Smooth muscle cell (in vitro differentiated cells): ENCODE measurements at regions not wholly inside any gene's neighbourhood (a gene's known extent, or its start where the extent isn't known, plus 50 kb on each side); places are given as distances from the start of the nearest gene placed in this dataset.

ENCODE experiments used
- DNase-seq: peaks from one replicate; lab custom pipeline; 2025; ENCODE audit not compliant: unreplicated experiment; lab: John Stamatoyannopoulos, UW
- H2AFZ ChIP-seq: fragments of 200-600 bp; sonication (generic); 2 replicates; pipeline ENCODE4 v1.6.0; 2016; ENCODE audit warnings: antibody characterized with exemption, low read depth, mild to moderate bottlenecking
- H3F3A ChIP-seq: fragments of 200-600 bp; sonication (generic); 2 replicates; pipeline ENCODE4 v1.6.0; 2017; ENCODE audit warnings: antibody characterized with exemption, low read depth
- H3K27ac ChIP-seq: fragments of 200-600 bp; sonication (generic); 2 replicates; pipeline ENCODE4 v1.5.1; 2016; ENCODE audit warnings: low read depth, mild to moderate bottlenecking
- H3K27me3 ChIP-seq: fragments of 200-600 bp; sonication (generic); 2 replicates; pipeline ENCODE4 v1.6.1; 2016; ENCODE audit warnings: low read depth, mild to moderate bottlenecking
- H3K36me3 ChIP-seq: fragments of 200-600 bp; sonication (generic); 2 replicates; pipeline ENCODE4 v1.5.1; 2016; ENCODE audit warnings: low read depth
- H3K4me1 ChIP-seq: fragments of 200-600 bp; sonication (generic); 2 replicates; pipeline ENCODE4 v1.5.1; 2016; ENCODE audit warnings: low read depth
- H3K4me2 ChIP-seq: fragments of 200-600 bp; sonication (generic); 2 replicates; pipeline ENCODE4 v1.6.0; 2016; ENCODE audit warnings: mild to moderate bottlenecking
- H3K4me3 ChIP-seq: fragments of 200-600 bp; sonication (generic); 2 replicates; pipeline ENCODE4 v1.5.1; 2016; ENCODE audit warnings: mild to moderate bottlenecking
- H3K79me2 ChIP-seq: fragments of 200-600 bp; sonication (generic); 2 replicates; pipeline ENCODE4 v1.6.0; 2016; ENCODE audit warnings: low read depth, mild to moderate bottlenecking
- H3K9ac ChIP-seq: fragments of 200-600 bp; sonication (generic); 2 replicates; pipeline ENCODE4 v1.6.0; 2016; ENCODE audit warnings: low read depth
- H3K9me3 ChIP-seq: fragments of 200-600 bp; sonication (generic); replicated peaks from 2 replicates; pipeline ENCODE4 v1.5.1; 2016; ENCODE audit warnings: low read depth
- H4K20me1 ChIP-seq: fragments of 200-600 bp; sonication (generic); 2 replicates; pipeline ENCODE4 v1.6.0; 2016; ENCODE audit warnings: low read depth
- WGBS: methylation state at CpG from one replicate; pipeline ENCODE4 v1.1.7; 2016; ENCODE audit warnings: low lambda C conversion rate; 5-methylcytosine and 5-hydroxymethylcytosine counted together
- TF ChIP-seq, protein P1 (sequence below): fragments of 200-600 bp; sonication (generic); IDR thresholded peaks from 2 replicates; pipeline ENCODE4 v1.5.1; 2017; ENCODE audit warnings: borderline replicate concordance, mild to moderate bottlenecking, antibody characterized with exemption; ENCODE audit not compliant: insufficient read depth, poor library complexity, severe bottlenecking

- H3K79me2 ChIP-seq = no peaks in the 10 kb centered on the region
- 58% methylated on average over 3 of the region's 3 CpGs for WGBS
- H3K4me1 ChIP-seq = peaks cover 3% of the 10 kb centered on the region
- H3F3A ChIP-seq = no peaks in the 10 kb centered on the region
- H3K9me3 ChIP-seq = no peaks in the 10 kb centered on the region
- peak overlapping the region; percentile 76 for H3K27ac ChIP-seq
- H4K20me1 ChIP-seq = no peaks in the 10 kb centered on the region
- H3K4me2 ChIP-seq = no peak overlapping the region
- TF ChIP-seq, protein P1, sequence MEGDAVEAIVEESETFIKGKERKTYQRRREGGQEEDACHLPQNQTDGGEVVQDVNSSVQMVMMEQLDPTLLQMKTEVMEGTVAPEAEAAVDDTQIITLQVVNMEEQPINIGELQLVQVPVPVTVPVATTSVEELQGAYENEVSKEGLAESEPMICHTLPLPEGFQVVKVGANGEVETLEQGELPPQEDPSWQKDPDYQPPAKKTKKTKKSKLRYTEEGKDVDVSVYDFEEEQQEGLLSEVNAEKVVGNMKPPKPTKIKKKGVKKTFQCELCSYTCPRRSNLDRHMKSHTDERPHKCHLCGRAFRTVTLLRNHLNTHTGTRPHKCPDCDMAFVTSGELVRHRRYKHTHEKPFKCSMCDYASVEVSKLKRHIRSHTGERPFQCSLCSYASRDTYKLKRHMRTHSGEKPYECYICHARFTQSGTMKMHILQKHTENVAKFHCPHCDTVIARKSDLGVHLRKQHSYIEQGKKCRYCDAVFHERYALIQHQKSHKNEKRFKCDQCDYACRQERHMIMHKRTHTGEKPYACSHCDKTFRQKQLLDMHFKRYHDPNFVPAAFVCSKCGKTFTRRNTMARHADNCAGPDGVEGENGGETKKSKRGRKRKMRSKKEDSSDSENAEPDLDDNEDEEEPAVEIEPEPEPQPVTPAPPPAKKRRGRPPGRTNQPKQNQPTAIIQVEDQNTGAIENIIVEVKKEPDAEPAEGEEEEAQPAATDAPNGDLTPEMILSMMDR = no peak
- H2AFZ ChIP-seq = no peak overlapping the region
- H3K4me3 ChIP-seq = no peak overlapping the region
- no peaks in the 10 kb centered on the region for H3K27me3 ChIP-seq
- no peak overlapping the region for H3K9ac ChIP-seq
- H3K36me3 ChIP-seq = no peaks in the 10 kb centered on the region
- DNase-seq = no peak
Measured at GRCh38 chr5:65086234-65086890, 317.6 kb downstream of the CWC27 start.

- Histone ChIP-seq H3F3A (no peaks in the 10 kb centered on the region), H2AFZ (no peak overlapping the region), H3K79me2 (no peaks in the 10 kb centered on the region), H3K27ac (peak overlapping the region; percentile 76), H3K4me3 (no peak overlapping the region), H4K20me1 (no peaks in the 10 kb centered on the region), H3K36me3 (no peaks in the 10 kb centered on the region), H3K4me2 (no peak overlapping the region), H3K27me3 (no peaks in the 10 kb centered on the region), H3K9ac (peak overlapping the region; percentile 36), H3K4me1 (peaks cover 3% of the 10 kb centered on the region), H3K9me3 (no peaks in the 10 kb centered on the region)
- 73% methylated on average over 3 of the region's 3 CpGs for WGBS
- TF ChIP-seq, protein P1 = no peak
- no peak for DNase-seq
Measured at GRCh38 chr5:65087154-65087553, 318.4 kb downstream of the CWC27 start.

DNA sequence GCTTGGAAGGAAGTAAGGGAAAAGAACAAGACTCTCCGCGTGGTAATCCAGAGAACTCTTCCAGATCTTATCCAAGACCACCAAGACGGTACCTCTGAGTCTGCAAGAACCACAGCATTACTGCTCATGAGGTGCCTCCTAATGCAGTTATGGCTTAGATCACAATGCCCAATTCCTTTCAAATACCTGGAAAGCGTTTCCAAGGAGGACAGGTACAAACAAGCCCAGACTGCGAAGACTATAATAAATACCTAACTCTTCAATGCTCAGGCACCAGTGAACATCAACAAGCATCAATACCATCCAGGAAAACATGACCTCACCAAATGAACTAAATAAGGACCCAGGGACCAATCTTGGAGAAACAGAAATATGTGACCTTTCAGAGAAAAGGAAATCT lies 325.5 kb downstream of the CWC27 start:
- WGBS = 78% methylated on average over 5 of the region's 5 CpGs
- no peaks in the 10 kb centered on the region for H3K79me2 ChIP-seq
- no peaks in the 10 kb centered on the region for H4K20me1 ChIP-seq
- H3K9me3 ChIP-seq = no peaks in the 10 kb centered on the region
- no peaks in the 10 kb centered on the region for H3K27me3 ChIP-seq
- H3K27ac ChIP-seq = no peak overlapping the region
- H3F3A ChIP-seq = no peaks in the 10 kb centered on the region
- no peaks in the 10 kb centered on the region for H3K36me3 ChIP-seq
- H3K4me1 ChIP-seq = no peaks in the 10 kb centered on the region
- no peak overlapping the region for H3K9ac ChIP-seq
- DNase-seq = no peak
- no peak overlapping the region for H2AFZ ChIP-seq
- H3K4me2 ChIP-seq = no peak overlapping the region
- TF ChIP-seq, protein P1 = no peak
- H3K4me3 ChIP-seq = no peak overlapping the region

DNA sequence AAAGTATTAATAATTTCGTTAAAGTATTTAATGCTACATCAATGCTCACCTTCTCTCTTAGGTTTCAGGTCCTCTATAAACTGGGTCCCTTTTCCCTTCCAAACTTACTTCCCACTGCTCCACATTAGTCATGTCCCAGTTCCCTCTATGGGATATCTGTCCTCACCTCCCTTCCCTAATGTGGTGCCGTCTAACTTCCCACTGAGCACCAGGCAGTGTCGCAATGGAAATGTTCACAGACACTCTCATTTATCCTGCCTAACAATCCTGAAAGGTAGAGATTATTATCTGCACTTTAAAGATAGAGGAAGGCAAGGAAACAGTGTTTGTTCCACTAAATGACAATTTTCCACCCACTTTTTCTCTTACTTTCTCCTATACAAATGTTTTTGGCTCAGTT lies 329.7 kb downstream of the CWC27 start:
- H3K4me3 ChIP-seq = no peak overlapping the region
- DNase-seq = no peak
- H2AFZ ChIP-seq = peak overlapping the region; percentile 48
- H3K36me3 ChIP-seq = no peaks in the 10 kb centered on the region
- TF ChIP-seq, protein P1 = no peak
- WGBS = 66% methylated on average over 3 of the region's 3 CpGs
- no peak overlapping the region for H3K27ac ChIP-seq
- no peaks in the 10 kb centered on the region for H3K9me3 ChIP-seq
- H3F3A ChIP-seq = peaks cover 13% of the 10 kb centered on the region
- no peaks in the 10 kb centered on the region for H4K20me1 ChIP-seq
- no peaks in the 10 kb centered on the region for H3K79me2 ChIP-seq
- no peaks in the 10 kb centered on the region for H3K27me3 ChIP-seq
- peaks cover 3% of the 10 kb centered on the region for H3K4me1 ChIP-seq
- no peak overlapping the region for H3K4me2 ChIP-seq
- H3K9ac ChIP-seq = no peak overlapping the region
